ENCODE measurements at regions not wholly inside any gene's neighbourhood (a gene's known extent, or its start where the extent isn't known, plus 50 kb on each side); places are given as distances from the start of the nearest gene placed in this dataset.

- Mint-ChIP-seq H3K36me3 (peaks cover 3% of the 10 kb centered on the region), H3K9me3 (no peaks in the 10 kb centered on the region), H3K4me1 (ENCODE audit: unreplicated experiment) (peaks cover 6% of the 10 kb centered on the region), H3K4me3 (no peak overlapping the region), H3K27ac (peak overlapping the region; percentile 39), H3K27me3 (no peaks in the 10 kb centered on the region)
- TF ChIP-seq CTCF (conservative IDR thresholded peaks at IDR 0.05) = no peak
- DNase-seq (ENCODE audit: extremely low spot score, unreplicated experiment) = no peak
Measured at GRCh38 chr20:19929481-19930145, 87.5 kb upstream of the NAA20 start.

- no peak overlapping the region for H3K4me3 Mint-ChIP-seq
- TF ChIP-seq CTCF (conservative IDR thresholded peaks at IDR 0.05) = no peak
- H3K9me3 Mint-ChIP-seq = no peaks in the 10 kb centered on the region
- no peak overlapping the region for H3K27ac Mint-ChIP-seq
- H3K36me3 Mint-ChIP-seq = peaks cover 3% of the 10 kb centered on the region
- peaks cover 14% of the 10 kb centered on the region for H3K4me1 Mint-ChIP-seq (ENCODE audit: unreplicated experiment)
- H3K27me3 Mint-ChIP-seq = no peaks in the 10 kb centered on the region
- no peak for DNase-seq (ENCODE audit: extremely low spot score, unreplicated experiment)
Measured at GRCh38 chr20:19930426-19930825, 86.7 kb upstream of the NAA20 start.

- Mint-ChIP-seq H3K27me3 (no peaks in the 10 kb centered on the region), H3K27ac (no peak overlapping the region), H3K9me3 (no peaks in the 10 kb centered on the region), H3K4me1 (ENCODE audit: unreplicated experiment) (peaks cover 30% of the 10 kb centered on the region), H3K36me3 (no peaks in the 10 kb centered on the region), H3K4me3 (no peak overlapping the region)
- TF ChIP-seq CTCF (conservative IDR thresholded peaks at IDR 0.05) = no peak
- DNase-seq (ENCODE audit: extremely low spot score, unreplicated experiment) = no peak
Measured at GRCh38 chr20:19932170-19932667, 84.9 kb upstream of the NAA20 start.

GRCh38 chr20:19934792-19935491, 82.2 kb upstream of the NAA20 start:
- no peaks in the 10 kb centered on the region for H3K9me3 Mint-ChIP-seq

GRCh38 chr20:19935842-19936241, 81.3 kb upstream of the NAA20 start:
- peak overlapping the region; percentile 78 for H3K4me3 Mint-ChIP-seq
- no peak for TF ChIP-seq CTCF (conservative IDR thresholded peaks at IDR 0.05)
- no peaks in the 10 kb centered on the region for H3K27me3 Mint-ChIP-seq
- peaks cover 35% of the 10 kb centered on the region for H3K4me1 Mint-ChIP-seq (ENCODE audit: unreplicated experiment)
- peaks cover 16% of the 10 kb centered on the region for H3K36me3 Mint-ChIP-seq
- H3K9me3 Mint-ChIP-seq = no peaks in the 10 kb centered on the region
- no peak for DNase-seq (ENCODE audit: extremely low spot score, unreplicated experiment)
- peak overlapping the region; percentile 90 for H3K27ac Mint-ChIP-seq

More at GRCh38 chr20:19934792-19935491, 82.2 kb upstream of the NAA20 start:
- H3K36me3 Mint-ChIP-seq = peaks cover 12% of the 10 kb centered on the region
- peak overlapping the region; percentile 90 for H3K27ac Mint-ChIP-seq
- no peaks in the 10 kb centered on the region for H3K27me3 Mint-ChIP-seq
- no peak for DNase-seq (ENCODE audit: extremely low spot score, unreplicated experiment)
- peak overlapping the region; percentile 78 for H3K4me3 Mint-ChIP-seq
- no peak for TF ChIP-seq CTCF (conservative IDR thresholded peaks at IDR 0.05)
- H3K4me1 Mint-ChIP-seq (ENCODE audit: unreplicated experiment) = peaks cover 35% of the 10 kb centered on the region

All from type B pancreatic cell (in vitro differentiated cells).